HepG2 (cell line): ENCODE measurements at regions not wholly inside any gene's neighbourhood (a gene's known extent, or its start where the extent isn't known, plus 50 kb on each side); places are given as distances from the start of the nearest gene placed in this dataset.

Source experiments
- ATAC-seq: fragments of 200-7000 bp; cut with Tn5 transposase; 3 replicates; pipeline ENCODE4 v1.9.1; 2020; ENCODE audit warnings: mild to moderate bottlenecking, moderate library complexity
- BruUV-seq: library from RNA; stranded (reverse); fragments of 400-500 nt; replicated peaks from 2 replicates; lab custom pipeline; 2021; lab: Mats Ljungman, UMichigan
- CTCF ChIA-PET: fragments of 300-600 bp; formaldehyde crosslinking; extraction: SDS; loops from one replicate; lab custom pipeline; 2021; ENCODE audit warnings: low total read pairs, inconsistent platforms, low intra/inter-chr PET ratio; lab: Yijun Ruan, JAX
- POLR2A ChIA-PET: fragments of 350-600 bp; sonication (Branson Sonifier 250); formaldehyde crosslinking; loops from one replicate; lab custom pipeline; 2020; ENCODE audit warnings: antibody characterized with exemption, inconsistent platforms; lab: Yijun Ruan, JAX
- DNase-seq: peaks from one replicate; pipeline ENCODE4 v3.0.0-alpha.2; 2015; ENCODE audit warnings: low spot score
- FAIRE-seq: peaks from 3 replicates; lab custom pipeline; 2011; peaks lifted over from hg19 to GRCh38; lab: Jason Lieb, UNC
- H2AFZ ChIP-seq: one replicate; pipeline ENCODE4 v1.6.1; 2011; ENCODE audit warnings: low read length, inconsistent platforms
- H3K27ac ChIP-seq: fragments of 300-600 bp; 3 replicates; pipeline ENCODE4 v1.8.0; 2011; ENCODE audit warnings: mixed run types, mild to moderate bottlenecking, mixed read lengths, low read length, inconsistent platforms; ENCODE audit not compliant: insufficient read depth; ENCODE audit errors: extremely low read length
- H3K27me3 ChIP-seq, 2 experiments: fragments of 200-600 bp in 1 of 2; 2 replicates in 1 of 2; 3 replicates in 1 of 2; pipeline versions ENCODE4 v1.6.0 to v1.8.0; 2011; ENCODE audit warnings: low read length in 2 of 2, mild to moderate bottlenecking in 2 of 2, moderate library complexity in 2 of 2, inconsistent platforms in 1 of 2; ENCODE audit not compliant: insufficient read depth in 2 of 2, control insufficient read depth in 1 of 2
- H3K36me3 ChIP-seq, 2 experiments: fragments of 200-600 bp in 1 of 2; replicated peaks in 1 of 2; 2 replicates in 1 of 2; 3 replicates in 1 of 2; pipeline versions ENCODE4 v1.5.1 to v1.8.0; 2011; ENCODE audit warnings: low read length in 2 of 2, inconsistent platforms in 1 of 2; ENCODE audit not compliant: insufficient read depth in 2 of 2, control insufficient read depth in 1 of 2
- H3K4me1 ChIP-seq: 2 replicates; pipeline ENCODE4 v1.5.1; 2012; ENCODE audit warnings: low read length, inconsistent platforms; ENCODE audit not compliant: insufficient read depth
- H3K4me2 ChIP-seq: 2 replicates; pipeline ENCODE4 v1.6.0; 2011; ENCODE audit warnings: low read depth, low read length, inconsistent platforms
- H3K4me3 ChIP-seq, 3 experiments: fragments of 200-600 bp in 1 of 3; sonication (generic), shearing (Covaris generic) in 1 of 3; replicated peaks in 1 of 3; 2 replicates each; pipeline ENCODE4 v1.5.1; 2011 to 2016; ENCODE audit warnings: low read length in 3 of 3, inconsistent platforms in 2 of 3, low read depth in 2 of 3, mild to moderate bottlenecking in 2 of 3, control low read depth in 1 of 3, mixed read lengths in 1 of 3; ENCODE audit not compliant: insufficient read depth in 1 of 3
- H3K79me2 ChIP-seq: one replicate; pipeline ENCODE4 v1.6.1; 2011; ENCODE audit warnings: low read length, inconsistent platforms; ENCODE audit not compliant: insufficient read depth
- H3K9ac ChIP-seq: 2 replicates; pipeline ENCODE4 v1.6.0; 2011; ENCODE audit warnings: mild to moderate bottlenecking, low read depth, low read length, inconsistent platforms; ENCODE audit not compliant: insufficient read depth
- H3K9me3 ChIP-seq: 2 replicates; pipeline ENCODE4 v1.5.1; 2012; ENCODE audit warnings: mild to moderate bottlenecking, low read length
- H4K20me1 ChIP-seq: 2 replicates; pipeline ENCODE4 v1.6.0; 2011; ENCODE audit warnings: inconsistent platforms, mild to moderate bottlenecking, low read length, moderate library complexity; ENCODE audit not compliant: insufficient read depth
- E2F5 ChIP-seq: sonication (generic); formaldehyde crosslinking; conservative IDR thresholded peaks from 2 replicates; pipeline ENCODE4 v1.4.0; 2020; ENCODE audit warnings: missing genetic modification reagents
- ELF3 ChIP-seq: IDR thresholded peaks from 2 replicates; pipeline ENCODE4 v1.6.1; 2016; ENCODE audit warnings: missing genetic modification reagents, missing compliant biosample characterization
- GATAD2A ChIP-seq: IDR thresholded peaks from 2 replicates; pipeline ENCODE4 v1.6.1; 2016
- HES4 ChIP-seq: sonication (generic); formaldehyde crosslinking; IDR thresholded peaks from 2 replicates; pipeline ENCODE4 v1.9.0; 2021; ENCODE audit warnings: mild to moderate bottlenecking, missing genetic modification reagents, borderline replicate concordance
- HHEX ChIP-seq: IDR thresholded peaks from 2 replicates; pipeline ENCODE4 v1.6.1; 2016; ENCODE audit warnings: control low read depth
- KLF16 ChIP-seq, 2 experiments: sonication (generic) in 1 of 2; formaldehyde crosslinking in 1 of 2; IDR thresholded peaks; 2 replicates each; pipeline versions ENCODE4 v1.6.1 to v1.8.0; 2016 to 2023; ENCODE audit warnings: missing genetic modification reagents in 2 of 2, missing compliant biosample characterization in 1 of 2
- KLF9 ChIP-seq: IDR thresholded peaks from 2 replicates; pipeline ENCODE4 v1.6.1; 2016; ENCODE audit warnings: low read depth
- NAIF1 ChIP-seq: sonication (generic); formaldehyde crosslinking; IDR thresholded peaks from 2 replicates; pipeline ENCODE4 v1.5.0; 2020; ENCODE audit warnings: mild to moderate bottlenecking, missing genetic modification reagents, borderline replicate concordance
- NCOR1 ChIP-seq: fragments of 200-600 bp; sonication (generic); IDR thresholded peaks from 2 replicates; pipeline ENCODE4 v1.7.0; 2017; ENCODE audit warnings: antibody characterized with exemption, low read length, borderline replicate concordance
- RAD51 ChIP-seq: fragments of 450-650 bp; IDR thresholded peaks from 2 replicates; pipeline ENCODE4 v1.6.1; 2016; ENCODE audit warnings: borderline replicate concordance
- TAF1 ChIP-seq: sonication (generic); formaldehyde crosslinking; IDR thresholded peaks from 2 replicates; pipeline ENCODE4 v1.4.0; 2020; ENCODE audit warnings: missing genetic modification reagents
- TBL1XR1 ChIP-seq: fragments of 150-350 bp; IDR thresholded peaks from 2 replicates; pipeline ENCODE4 v1.6.1; 2014; ENCODE audit warnings: borderline replicate concordance, low read length; ENCODE audit not compliant: partially characterized antibody
- ZBTB37 ChIP-seq: sonication (generic); formaldehyde crosslinking; IDR thresholded peaks from 2 replicates; pipeline ENCODE4 v1.4.0; 2020; ENCODE audit warnings: mild to moderate bottlenecking, missing genetic modification reagents
- ZFAT ChIP-seq: sonication (generic); formaldehyde crosslinking; conservative IDR thresholded peaks from 2 replicates; pipeline ENCODE4 v1.8.1; 2023; ENCODE audit warnings: missing genetic modification reagents, inconsistent platforms
- ZNF207 ChIP-seq: fragments of 450-650 bp; IDR thresholded peaks from 2 replicates; pipeline ENCODE4 v1.6.1; 2016; ENCODE audit warnings: antibody characterized with exemption, borderline replicate concordance
- ZNF687 ChIP-seq: sonication (generic); formaldehyde crosslinking; IDR thresholded peaks from 2 replicates; pipeline ENCODE4 v1.5.1; 2020; ENCODE audit warnings: mild to moderate bottlenecking, missing genetic modification reagents, moderate library complexity
- ZNF784 ChIP-seq: sonication (generic); formaldehyde crosslinking; IDR thresholded peaks from 2 replicates; pipeline ENCODE4 v1.5.1; 2020; ENCODE audit warnings: missing genetic modification reagents, mild to moderate bottlenecking, borderline replicate concordance
- WGBS: methylation state at CpG from one replicate; pipeline ENCODE4 v1.1.6; 2017; ENCODE audit warnings: low lambda C conversion rate; 5-methylcytosine and 5-hydroxymethylcytosine counted together
- in situ Hi-C: cut with HindIII; loops from 2 replicates; pipeline ENCODE4 v1.10.0; 2017; ENCODE audit warnings: low pct_unique_long_range_greater_than_20kb; ENCODE audit not compliant: extremely low pct_ligation_motif_present
- intact Hi-C: fragments of 100-400 bp; cut with micrococcal nuclease; formaldehyde crosslinking; loops from one replicate; pipeline ENCODE4 v1.10.0; 2022; ENCODE audit not compliant: unreplicated experiment

GRCh38 chr2:180254872-180255271, 247.8 kb upstream of the CWC22 start (continued):
- TF ChIP-seq ZNF687 (CRISPR knock-in tag), result no peak
- 0 out of 2 replicates have a peak, but pooled peaks have one; percentile 42 for TF ChIP-seq HHEX (CRISPR knock-in tag)
- TF ChIP-seq NCOR1, result peak; percentile 33; the same call in 1 of the 2 replicates
- TF ChIP-seq TBL1XR1, result peak; percentile 92
- no peak for TF ChIP-seq ZBTB37 (CRISPR knock-in tag)

- no peaks in the 10 kb centered on the region for H3K79me2 ChIP-seq
- H3K9me3 ChIP-seq, result no peaks in the 10 kb centered on the region
- H3K9ac ChIP-seq, result no peak overlapping the region
- DNase-seq (no peak), ATAC-seq (no peak), FAIRE-seq (no peak)
- H3K4me3 ChIP-seq, result no peak overlapping the region
- H3K4me2 ChIP-seq, result no peak overlapping the region
- H3K36me3 ChIP-seq, result no peaks in the 10 kb centered on the region
- BruUV-seq, result no TSS peak
- H4K20me1 ChIP-seq, result no peaks in the 10 kb centered on the region
- ChIA-PET POLR2A (no interaction called here), CTCF (no interaction called here)
- H3K27ac ChIP-seq, result no peak overlapping the region
- no peaks in the 10 kb centered on the region; a peak in 1 of 5 replicates for H3K27me3 ChIP-seq
- no peaks in the 10 kb centered on the region for H3K4me1 ChIP-seq
- in situ Hi-C loops, result no loop called here
- 11% methylated on average over 2 of the region's 2 CpGs for WGBS
- no peak overlapping the region for H2AFZ ChIP-seq
- intact Hi-C loops, result no loop called here
- TF ChIP-seq RAD51, result no peak
- TF ChIP-seq TAF1 (CRISPR knock-in tag), result no peak
- TF ChIP-seq E2F5 (CRISPR knock-in tag), result no peak
- no peak for TF ChIP-seq ZFAT (CRISPR knock-in tag)
- no peak for TF ChIP-seq NAIF1 (CRISPR knock-in tag)
- TF ChIP-seq KLF16 (CRISPR knock-in tag; IDR thresholded peaks at IDR 0.05), result no peak
- no peak for TF ChIP-seq ZNF784 (CRISPR knock-in tag)
- no peak for TF ChIP-seq HES4 (CRISPR knock-in tag)
- TF ChIP-seq KLF9, result no peak
- TF ChIP-seq ELF3, result no peak
- no peak for TF ChIP-seq GATAD2A (CRISPR knock-in tag)
- TF ChIP-seq ZNF207, result no peak
These were observed 240.6 kb upstream of the CWC22 start for GRCh38 chr2:180247658-180248057.
